K562 (cell line): ENCODE measurements at regions not wholly inside any gene's neighbourhood (a gene's known extent, or its start where the extent isn't known, plus 50 kb on each side); places are given as distances from the start of the nearest gene placed in this dataset.

Experiments used
- ATAC-seq: fragments of 200-7000 bp; cut with Tn5 transposase; 3 replicates; pipeline ENCODE4 v1.9.1; 2020; ENCODE audit warnings: moderate library complexity
- BruUV-seq: library from RNA; stranded (reverse); fragments of 400-500 nt; replicated peaks from 2 replicates; lab custom pipeline; 2021; lab: Mats Ljungman, UMichigan
- CTCF ChIA-PET: fragments of 300-600 bp; formaldehyde crosslinking; extraction: SDS; loops from one replicate; lab custom pipeline; 2021; ENCODE audit warnings: low intra/inter-chr PET ratio; lab: Yijun Ruan, JAX
- POLR2A ChIA-PET: fragments of 300-600, 350-650 bp; sonication (Branson Sonifier 250); formaldehyde crosslinking; extraction: SDS; loops from one replicate; lab custom pipeline; 2021; ENCODE audit warnings: antibody characterized with exemption, inconsistent platforms; lab: Yijun Ruan, JAX
- DNase-seq, 4 experiments: peaks; one replicate each; pipeline versions ENCODE4 v3.0.0 to v3.0.0-alpha.2; 2011 to 2018; ENCODE audit warnings: low spot score in 3 of 4, mixed read lengths in 3 of 4; ENCODE audit errors: extremely low read depth in 1 of 4
- FAIRE-seq: peaks from 2 replicates; lab custom pipeline; 2011; peaks lifted over from hg19 to GRCh38; lab: Jason Lieb, UNC
- H2AFZ ChIP-seq: 2 replicates; pipeline ENCODE4 v1.6.0; 2011; ENCODE audit warnings: low read depth, low read length, control low read depth, inconsistent platforms
- H3K27ac ChIP-seq: fragments of 200-600 bp; 3 replicates; pipeline ENCODE4 v1.8.0; 2011; ENCODE audit warnings: low read depth, mild to moderate bottlenecking, control low read depth, inconsistent platforms, low read length, moderate library complexity, mixed read lengths; ENCODE audit errors: extremely low read depth
- H3K27me3 ChIP-seq, 2 experiments: fragments of 300-600 bp in 1 of 2; 2 replicates in 1 of 2; 3 replicates in 1 of 2; pipeline versions ENCODE4 v1.6.0 to v1.8.0; 2011; ENCODE audit warnings: inconsistent platforms in 2 of 2, low read length in 2 of 2, mild to moderate bottlenecking in 1 of 2, mixed read lengths in 1 of 2, moderate library complexity in 1 of 2; ENCODE audit not compliant: control insufficient read depth in 2 of 2, insufficient read depth in 2 of 2
- H3K36me3 ChIP-seq: fragments of 300-600 bp; 3 replicates; pipeline ENCODE4 v1.8.0; 2011; ENCODE audit warnings: mild to moderate bottlenecking, low read length, inconsistent platforms; ENCODE audit not compliant: control insufficient read depth, insufficient read depth
- H3K4me1 ChIP-seq, 2 experiments: fragments of 200-600 bp in 1 of 2; replicated peaks in 1 of 2; 2 replicates in 1 of 2; 3 replicates in 1 of 2; pipeline versions ENCODE4 v1.5.1 to v1.8.0; 2011; ENCODE audit warnings: inconsistent platforms in 2 of 2, low read length in 2 of 2, mild to moderate bottlenecking in 1 of 2, mixed read lengths in 1 of 2, moderate library complexity in 1 of 2; ENCODE audit not compliant: control insufficient read depth in 2 of 2, insufficient read depth in 2 of 2
- H3K4me2 ChIP-seq: 2 replicates; pipeline ENCODE4 v1.6.1; 2011; ENCODE audit warnings: low read length, control low read depth, inconsistent platforms, mixed read lengths; ENCODE audit not compliant: insufficient read depth
- H3K4me3 ChIP-seq: fragments of 200-600 bp; sonication (generic), shearing (Covaris generic); 2 replicates; pipeline ENCODE4 v1.5.1; 2016; ENCODE audit warnings: control low read depth, inconsistent platforms
- H3K79me2 ChIP-seq: fragments of 200-600 bp; 3 replicates; pipeline ENCODE4 v1.8.0; 2011; ENCODE audit warnings: low read length, inconsistent platforms; ENCODE audit not compliant: control insufficient read depth, insufficient read depth
- H3K9ac ChIP-seq, 2 experiments: 2 replicates each; pipeline versions ENCODE4 v1.6.0 to v1.6.1; 2011; ENCODE audit warnings: low read depth in 2 of 2, low read length in 2 of 2, control low read depth in 1 of 2, inconsistent platforms in 1 of 2, mild to moderate bottlenecking in 1 of 2, mixed read lengths in 1 of 2; ENCODE audit not compliant: insufficient read depth in 1 of 2
- H3K9me1 ChIP-seq: one replicate; pipeline ENCODE4 v1.6.0; 2011; ENCODE audit warnings: inconsistent platforms, mild to moderate bottlenecking, low read length, moderate library complexity; ENCODE audit not compliant: control insufficient read depth, insufficient read depth
- H3K9me3 ChIP-seq: replicated peaks from 2 replicates; pipeline ENCODE4 v1.5.1; 2011; ENCODE audit warnings: low read depth, low read length, inconsistent platforms; ENCODE audit not compliant: control insufficient read depth, insufficient read depth
- H4K20me1 ChIP-seq: replicated peaks from 2 replicates; pipeline ENCODE4 v1.6.1; 2011; ENCODE audit warnings: low read length, inconsistent platforms, mixed read lengths; ENCODE audit not compliant: control insufficient read depth, insufficient read depth
- FOSL1 ChIP-seq: fragments of 200-800 bp; sonication (Bioruptor generic); conservative IDR thresholded peaks from 2 replicates; pipeline ENCODE4 v1.6.1; 2016; ENCODE audit warnings: missing genetic modification characterization, missing compliant biosample characterization
- NFIC ChIP-seq: fragments of 450-650 bp; IDR thresholded peaks from 2 replicates; pipeline ENCODE4 v1.6.1; 2017; ENCODE audit warnings: mild to moderate bottlenecking, inconsistent platforms
- PHB2 ChIP-seq: fragments of 450-650 bp; IDR thresholded peaks from 2 replicates; pipeline ENCODE4 v1.6.1; 2017; ENCODE audit warnings: low read depth
- POU5F1 ChIP-seq: fragments of 150-350 bp; IDR thresholded peaks from 2 replicates; pipeline ENCODE4 v1.6.1; 2014; ENCODE audit warnings: borderline replicate concordance, low read length, low read depth, mild to moderate bottlenecking; ENCODE audit not compliant: partially characterized antibody
- RB1 ChIP-seq: fragments of 450-650 bp; IDR thresholded peaks from 2 replicates; pipeline ENCODE4 v1.6.1; 2017; ENCODE audit warnings: low read depth, mild to moderate bottlenecking
- ZKSCAN3 ChIP-seq: fragments of 250-450 bp; sonication (Bioruptor Pico); IDR thresholded peaks from 2 replicates; pipeline ENCODE4 v1.4.0; 2020
- WGBS: fragments of 100-300 bp; shearing (Covaris generic); methylation state at CpG from one replicate; pipeline ENCODE4 v1.1.6; 2016; ENCODE audit warnings: low coverage, mixed read lengths; ENCODE audit not compliant: insufficient coverage; ENCODE audit errors: missing lambda C conversion rate; 5-methylcytosine and 5-hydroxymethylcytosine counted together
- in situ Hi-C: fragments of 300-500 bp; cut with MboI; formaldehyde crosslinking; loops from 4 replicates; pipeline ENCODE4 v1.15.0; 2018; ENCODE audit warnings: inconsistent platforms, mixed read lengths
- intact Hi-C: fragments of 100-400 bp; cut with micrococcal nuclease; formaldehyde crosslinking; loops from 2 replicates; pipeline ENCODE4 v1.14.2; 2022

DNA sequence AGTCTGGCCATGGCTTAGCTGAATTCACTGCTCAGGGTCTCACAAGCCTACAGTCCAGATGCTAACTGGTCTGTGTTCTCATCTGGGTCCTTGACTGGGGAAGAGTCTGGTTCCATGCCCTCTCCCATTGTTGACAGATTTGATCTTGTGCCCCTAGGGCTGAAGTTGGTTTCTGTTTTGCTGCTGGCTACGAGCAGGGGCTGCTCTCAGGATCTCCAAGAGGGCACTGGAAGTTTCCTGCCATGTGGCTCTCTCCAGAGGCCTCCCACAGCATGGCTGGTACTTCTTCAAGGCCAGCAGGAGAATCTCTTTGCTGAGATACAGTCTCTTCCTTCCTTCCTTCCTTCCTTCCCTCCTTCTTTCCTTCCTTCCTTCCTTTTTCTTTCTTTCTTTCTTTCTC lies 78.1 kb downstream of the SPP2 start:
- BruUV-seq: no TSS peak
- H2AFZ ChIP-seq: no peak overlapping the region
- TF ChIP-seq RB1 (no peak), PHB2 (no peak), POU5F1 (no peak), FOSL1 (tag) (no peak), ZKSCAN3 (CRISPR knock-in tag) (no peak), NFIC (no peak)
- H3K4me1 ChIP-seq: no peaks in the 10 kb centered on the region
- FAIRE-seq: no peak
- no peaks in the 10 kb centered on the region for H3K27me3 ChIP-seq
- in situ Hi-C loops (no loop called here), intact Hi-C loops (no loop called here)
- H3K36me3 ChIP-seq: no peaks in the 10 kb centered on the region
- H3K9me3 ChIP-seq: no peaks in the 10 kb centered on the region
- no peaks in the 10 kb centered on the region for H3K79me2 ChIP-seq
- no peak overlapping the region for H3K4me2 ChIP-seq
- ChIA-PET POLR2A (no interaction called here), CTCF (no interaction called here)
- H3K9ac ChIP-seq: no peak overlapping the region
- H3K27ac ChIP-seq: no peak overlapping the region
- 0% methylated on average over 1 of the region's 1 CpG for WGBS
- no peaks in the 10 kb centered on the region for H4K20me1 ChIP-seq
- H3K9me1 ChIP-seq: no peaks in the 10 kb centered on the region
- DNase-seq: no peak
- H3K4me3 ChIP-seq: no peak overlapping the region
- ATAC-seq: no peak
